Right atrium auricular region (tissue), 2 donors: ENCODE measurements at regions not wholly inside any gene's neighbourhood (a gene's known extent, or its start where the extent isn't known, plus 50 kb on each side); places are given as distances from the start of the nearest gene placed in this dataset.

Experiments
- DNase-seq: peaks from one replicate; pipeline ENCODE4 v3.0.0-alpha.2; 2019; ENCODE audit warnings: low spot score
- H3K27ac ChIP-seq, 2 donors: fragments of 200-600 bp; sonication (generic); 1 replicate in 1 of 2; 2 replicates in 1 of 2; pipeline ENCODE4 v1.5.1; 2016 to 2019
- H3K27me3 ChIP-seq, 2 donors: fragments of 200-600 bp; sonication (generic); one replicate each; pipeline versions ENCODE4 v1.5.1 to v1.6.0; 2017 to 2019
- H3K36me3 ChIP-seq: fragments of 200-600 bp; sonication (generic); one replicate; pipeline ENCODE4 v1.5.1; 2016
- H3K4me1 ChIP-seq, 2 donors: fragments of 200-600 bp; sonication (generic); one replicate each; pipeline versions ENCODE4 v1.5.1 to v1.6.0; 2017 to 2019
- H3K4me3 ChIP-seq, 2 donors: fragments of 200-600 bp; sonication (generic); 1 replicate in 1 of 2; 2 replicates in 1 of 2; pipeline ENCODE4 v1.5.1; 2017 to 2019; ENCODE audit warnings: mild to moderate bottlenecking in 1 of 2, moderate library complexity in 1 of 2
- H3K9me3 ChIP-seq, 2 donors: fragments of 200-600 bp; sonication (generic); one replicate each; pipeline ENCODE4 v1.5.1; 2019
- TF ChIP-seq, protein P1 (sequence below), 2 donors: fragments of 200-600 bp; sonication (generic); IDR thresholded peaks; one replicate each; pipeline ENCODE4 v1.5.1; 2019; ENCODE audit warnings: antibody characterized with exemption in 2 of 2

DNA sequence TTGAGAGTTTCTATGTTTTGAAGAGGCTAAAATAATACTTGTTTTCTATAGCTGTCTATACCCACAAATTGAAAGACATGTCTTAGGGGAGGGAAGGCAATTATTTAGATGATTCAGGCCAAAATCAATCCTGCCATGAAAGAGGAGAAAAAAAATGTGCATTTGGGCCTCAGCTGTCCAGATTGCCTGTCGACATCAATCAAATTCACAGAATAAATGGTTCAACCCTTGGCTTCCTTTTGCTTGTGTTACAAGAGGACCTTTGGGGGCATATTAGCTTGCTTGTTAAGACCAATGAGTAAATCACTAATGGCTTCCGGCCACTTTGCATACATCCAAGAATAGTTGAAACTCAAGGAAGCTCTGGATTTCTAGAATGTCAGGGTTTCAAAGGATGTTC is 900.8 kb upstream of the CELF4 start:
- DNase-seq = no peak
- Histone ChIP-seq H3K9me3 (no peaks in the 10 kb centered on the region), H3K27ac (no peak overlapping the region), H3K36me3 (no peaks in the 10 kb centered on the region), H3K4me3 (no peak overlapping the region), H3K4me1 (no peaks in the 10 kb centered on the region), H3K27me3 (no peaks in the 10 kb centered on the region)
- TF ChIP-seq, protein P1, sequence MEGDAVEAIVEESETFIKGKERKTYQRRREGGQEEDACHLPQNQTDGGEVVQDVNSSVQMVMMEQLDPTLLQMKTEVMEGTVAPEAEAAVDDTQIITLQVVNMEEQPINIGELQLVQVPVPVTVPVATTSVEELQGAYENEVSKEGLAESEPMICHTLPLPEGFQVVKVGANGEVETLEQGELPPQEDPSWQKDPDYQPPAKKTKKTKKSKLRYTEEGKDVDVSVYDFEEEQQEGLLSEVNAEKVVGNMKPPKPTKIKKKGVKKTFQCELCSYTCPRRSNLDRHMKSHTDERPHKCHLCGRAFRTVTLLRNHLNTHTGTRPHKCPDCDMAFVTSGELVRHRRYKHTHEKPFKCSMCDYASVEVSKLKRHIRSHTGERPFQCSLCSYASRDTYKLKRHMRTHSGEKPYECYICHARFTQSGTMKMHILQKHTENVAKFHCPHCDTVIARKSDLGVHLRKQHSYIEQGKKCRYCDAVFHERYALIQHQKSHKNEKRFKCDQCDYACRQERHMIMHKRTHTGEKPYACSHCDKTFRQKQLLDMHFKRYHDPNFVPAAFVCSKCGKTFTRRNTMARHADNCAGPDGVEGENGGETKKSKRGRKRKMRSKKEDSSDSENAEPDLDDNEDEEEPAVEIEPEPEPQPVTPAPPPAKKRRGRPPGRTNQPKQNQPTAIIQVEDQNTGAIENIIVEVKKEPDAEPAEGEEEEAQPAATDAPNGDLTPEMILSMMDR (IDR thresholded peaks at IDR 0.05) = no peak

DNA sequence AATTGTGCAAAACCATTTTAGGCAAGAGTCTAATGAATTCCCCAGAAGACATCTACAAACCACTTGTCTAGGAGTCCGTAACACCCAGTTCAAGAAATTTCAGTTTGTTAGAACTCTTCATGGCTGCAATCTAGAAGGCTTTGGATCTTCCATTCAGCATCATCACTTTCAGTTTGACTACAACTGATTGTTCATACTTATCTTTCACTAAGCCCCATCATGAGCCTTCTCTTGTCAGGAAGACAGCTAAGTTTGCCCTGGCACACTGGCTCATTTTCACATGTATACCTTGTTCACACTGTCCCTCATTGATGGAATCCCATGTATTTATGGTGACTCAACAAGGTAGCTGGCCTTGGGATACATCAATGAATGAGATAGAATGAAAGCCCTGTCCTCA is 898.4 kb upstream of the CELF4 start:
- Histone ChIP-seq H3K27ac (no peak overlapping the region), H3K27me3 (no peaks in the 10 kb centered on the region)

GRCh38 chr18:38460657-38461056 is 895.1 kb upstream of the CELF4 start:
- Histone ChIP-seq H3K27ac (peak overlapping the region in 1 of 2 donors; percentile 8), H3K4me1 (no peaks in the 10 kb centered on the region), H3K27me3 (no peaks in the 10 kb centered on the region), H3K36me3 (no peaks in the 10 kb centered on the region), H3K9me3 (no peaks in the 10 kb centered on the region), H3K4me3 (no peak overlapping the region)
- TF ChIP-seq, protein P1 (IDR thresholded peaks at IDR 0.05) = no peak
- DNase-seq = no peak

More for the DNA sequence above, 898.4 kb upstream of the CELF4 start:
- H3K36me3 ChIP-seq = no peaks in the 10 kb centered on the region
- H3K4me1 ChIP-seq = no peaks in the 10 kb centered on the region
- no peaks in the 10 kb centered on the region for H3K9me3 ChIP-seq
- TF ChIP-seq, protein P1 (IDR thresholded peaks at IDR 0.05) = no peak
- no peak overlapping the region for H3K4me3 ChIP-seq
- no peak for DNase-seq

GRCh38 chr18:38459131-38459994 is 893.8 kb upstream of the CELF4 start:
- DNase-seq = no peak
- no peak overlapping the region for H3K4me3 ChIP-seq
- TF ChIP-seq, protein P1 (IDR thresholded peaks at IDR 0.05) = no peak
- no peaks in the 10 kb centered on the region for H3K4me1 ChIP-seq
- peak overlapping the region in 1 of 2 donors; percentile 60 for H3K27ac ChIP-seq
- no peaks in the 10 kb centered on the region for H3K27me3 ChIP-seq
- H3K36me3 ChIP-seq = no peaks in the 10 kb centered on the region
- no peaks in the 10 kb centered on the region for H3K9me3 ChIP-seq

- Histone ChIP-seq H3K4me1 (no peaks in the 10 kb centered on the region), H3K27me3 (no peaks in the 10 kb centered on the region)
- TF ChIP-seq, protein P1 (IDR thresholded peaks at IDR 0.05) = no peak
Observed at GRCh38 chr18:38458698-38459097, 893.1 kb upstream of the CELF4 start.

More at GRCh38 chr18:38458698-38459097, 893.1 kb upstream of the CELF4 start:
- H3K27ac ChIP-seq = peak overlapping the region in 1 of 2 donors; percentile 60
- no peaks in the 10 kb centered on the region for H3K36me3 ChIP-seq
- no peak for DNase-seq
- no peak overlapping the region for H3K4me3 ChIP-seq
- H3K9me3 ChIP-seq = no peaks in the 10 kb centered on the region
